ENCODE measurements at regions not wholly inside any gene's neighbourhood (a gene's known extent, or its start where the extent isn't known, plus 50 kb on each side); places are given as distances from the start of the nearest gene placed in this dataset.
"Not testable (repeated sequence)": the region's sequence is repeated elsewhere in the genome, so short reads cannot be mapped to it uniquely, and the experiment has no call there.

GRCh38 chr2:55781542-55781941 is 87.9 kb upstream of the PNPT1 start:
- TF ChIP-seq, protein P1, sequence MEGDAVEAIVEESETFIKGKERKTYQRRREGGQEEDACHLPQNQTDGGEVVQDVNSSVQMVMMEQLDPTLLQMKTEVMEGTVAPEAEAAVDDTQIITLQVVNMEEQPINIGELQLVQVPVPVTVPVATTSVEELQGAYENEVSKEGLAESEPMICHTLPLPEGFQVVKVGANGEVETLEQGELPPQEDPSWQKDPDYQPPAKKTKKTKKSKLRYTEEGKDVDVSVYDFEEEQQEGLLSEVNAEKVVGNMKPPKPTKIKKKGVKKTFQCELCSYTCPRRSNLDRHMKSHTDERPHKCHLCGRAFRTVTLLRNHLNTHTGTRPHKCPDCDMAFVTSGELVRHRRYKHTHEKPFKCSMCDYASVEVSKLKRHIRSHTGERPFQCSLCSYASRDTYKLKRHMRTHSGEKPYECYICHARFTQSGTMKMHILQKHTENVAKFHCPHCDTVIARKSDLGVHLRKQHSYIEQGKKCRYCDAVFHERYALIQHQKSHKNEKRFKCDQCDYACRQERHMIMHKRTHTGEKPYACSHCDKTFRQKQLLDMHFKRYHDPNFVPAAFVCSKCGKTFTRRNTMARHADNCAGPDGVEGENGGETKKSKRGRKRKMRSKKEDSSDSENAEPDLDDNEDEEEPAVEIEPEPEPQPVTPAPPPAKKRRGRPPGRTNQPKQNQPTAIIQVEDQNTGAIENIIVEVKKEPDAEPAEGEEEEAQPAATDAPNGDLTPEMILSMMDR (IDR thresholded peaks at IDR 0.05; ENCODE audit: control extremely low read depth, extremely low read depth, low read depth, missing control alignments) = no peak
- no peak for DNase-seq (ENCODE audit: extremely low spot score)
- POLR2A ChIA-PET = no interaction called here
- CTCF ChIA-PET = interaction anchor here (0.8 kb wide), 1 partner anchor 19 kb away, joined by 3 read pairs; no protein-coding TSS in a partner anchor

GRCh38 chr2:55780697-55781096 is 87.1 kb upstream of the PNPT1 start:
- ChIA-PET CTCF (interaction anchor here (1.3 kb wide), 1 partner anchor 182 kb away, joined by 3 read pairs; no protein-coding TSS in a partner anchor), POLR2A (no interaction called here)
- DNase-seq (ENCODE audit: extremely low spot score) = no peak
- TF ChIP-seq, protein P1 (IDR thresholded peaks at IDR 0.05; ENCODE audit: control extremely low read depth, extremely low read depth, low read depth, missing control alignments) = no peak

- POLR2A ChIA-PET = no interaction called here
- TF ChIP-seq, protein P1 (IDR thresholded peaks at IDR 0.05; ENCODE audit: control extremely low read depth, extremely low read depth, low read depth, missing control alignments) = no peak
- no peak for DNase-seq (ENCODE audit: extremely low spot score)
- CTCF ChIA-PET = interaction anchor here (1.3 kb wide), 1 partner anchor 183 kb away, joined by 3 read pairs; no protein-coding TSS in a partner anchor
Observed at GRCh38 chr2:55779459-55780421, 86.1 kb upstream of the PNPT1 start.

DNA sequence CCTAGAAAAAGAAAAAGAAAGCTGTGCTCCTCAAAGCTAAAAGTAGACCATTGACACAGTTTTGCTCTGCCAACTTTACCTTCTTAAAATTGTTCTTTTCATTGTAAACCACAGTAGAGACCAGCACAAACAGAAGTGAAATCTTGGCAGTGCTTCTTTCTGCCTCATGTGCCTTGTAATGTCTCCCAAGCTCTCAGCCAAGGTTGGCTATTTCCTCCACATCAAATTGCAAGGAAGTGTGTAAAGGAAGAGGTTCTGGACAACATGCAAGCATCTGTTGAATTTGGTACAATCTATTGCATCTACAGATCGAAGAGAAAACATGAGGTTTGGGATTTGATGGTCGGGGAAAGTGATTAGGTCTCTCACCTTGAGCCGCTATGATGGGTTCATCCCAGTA is 83.3 kb upstream of the PNPT1 start:
- TF ChIP-seq, protein P1 (IDR thresholded peaks at IDR 0.05; ENCODE audit: control extremely low read depth, extremely low read depth, low read depth, missing control alignments) = no peak
- DNase-seq (ENCODE audit: extremely low spot score) = no peak
- ChIA-PET POLR2A (no interaction called here), CTCF (no interaction called here)

GRCh38 chr2:55776479-55776878 is 82.8 kb upstream of the PNPT1 start:
- TF ChIP-seq, protein P1 (IDR thresholded peaks at IDR 0.05; ENCODE audit: control extremely low read depth, extremely low read depth, low read depth, missing control alignments) = no peak
- ChIA-PET CTCF (no interaction called here), POLR2A (no interaction called here)
- DNase-seq (ENCODE audit: extremely low spot score) = no peak

- ChIA-PET CTCF (no interaction called here), POLR2A (no interaction called here)
- no peak for DNase-seq (ENCODE audit: extremely low spot score)
- TF ChIP-seq, protein P1 (IDR thresholded peaks at IDR 0.05; ENCODE audit: control extremely low read depth, extremely low read depth, low read depth, missing control alignments) = no peak
Observed at GRCh38 chr2:55775828-55776227, 82.2 kb upstream of the PNPT1 start.

- CTCF ChIA-PET; POLR2A ChIA-PET; DNase-seq (ENCODE audit: extremely low spot score): not testable (repeated sequence)
Observed at GRCh38 chr2:55773651-55774050, 80.0 kb upstream of the PNPT1 start.

Measured in GM10248 (cell line).